ENCODE measurements at regions not wholly inside any gene's neighbourhood (a gene's known extent, or its start where the extent isn't known, plus 50 kb on each side); places are given as distances from the start of the nearest gene placed in this dataset.

GRCh38 chr19:28239270-28239669 is 973.7 kb downstream of the UQCRFS1 start:
- ChIA-PET SMC1A (ENCODE audit: uncharacterized antibody, unreplicated experiment) (interaction anchor here (1.4 to 1.7 kb wide), 2 partner anchors 83 to 88 kb away, joined by 3 to 7 read pairs; no protein-coding TSS in a partner anchor), RAD21 (ENCODE audit: unreplicated experiment) (interaction anchor here (3.9 kb wide), 1 partner anchor 13 kb away, joined by 14 read pairs; no protein-coding TSS in a partner anchor), POLR2A (no interaction called here), CTCF (interaction anchor here (1.0 kb wide), 1 partner anchor 428 kb away, joined by 3 read pairs; no protein-coding TSS in a partner anchor)
- Histone ChIP-seq H3K9me3 (replicated peaks; ENCODE audit: control insufficient read depth, insufficient read depth, low read length) (no peaks in the 10 kb centered on the region; the same call in 2 of the 3 replicates), H3K9ac (ENCODE audit: control insufficient read depth, insufficient read depth, low read length) (no peak overlapping the region), H3K4me3 (no peak overlapping the region), H3K79me2 (ENCODE audit: control insufficient read depth, insufficient read depth, low read length) (no peaks in the 10 kb centered on the region), H3K27ac (ENCODE audit: control insufficient read depth, insufficient read depth) (no peak overlapping the region), H3K4me2 (ENCODE audit: control insufficient read depth, insufficient read depth) (no peak overlapping the region), H3K36me3 (ENCODE audit: control insufficient read depth in 2 of 2, insufficient read depth in 2 of 2, low read length in 1 of 2) (no peaks in the 10 kb centered on the region), H3K4me1 (ENCODE audit: control insufficient read depth, insufficient read depth, low read length) (no peaks in the 10 kb centered on the region), H4K20me1 (ENCODE audit: control insufficient read depth, insufficient read depth) (no peaks in the 10 kb centered on the region), H3K27me3 (replicated peaks in 1 of 2; ENCODE audit: control insufficient read depth in 2 of 2, insufficient read depth in 2 of 2, low read length in 1 of 2) (no peaks in the 10 kb centered on the region), H2AFZ (ENCODE audit: control insufficient read depth, low read depth, low read length) (no peak overlapping the region)
- no peak for ATAC-seq
- no TSS peak for BruUV-seq (replicated peaks)
- TF ChIP-seq SPI1 (IDR thresholded peaks at IDR 0.05; ENCODE audit: borderline replicate concordance, insufficient read depth, low read depth, low read length) (no peak), IKZF1 (conservative IDR thresholded peaks at IDR 0.05) (no peak), MXI1 (IDR thresholded peaks at IDR 0.05; ENCODE audit: low read depth, low read length) (no peak), SMAD1 (IDR thresholded peaks at IDR 0.05; ENCODE audit: low read depth, partially characterized antibody) (no peak)
- no peak for DNase-seq (ENCODE audit: low read depth, low spot score)
- in situ Hi-C loops (cut with MboI) (no loop called here), intact Hi-C loops (cut with micrococcal nuclease; ENCODE audit: unreplicated experiment) (no loop called here)
- WGBS (ENCODE audit: insufficient coverage, insufficient replicate concordance, low lambda C conversion rate, missing lambda C conversion rate), result 64% methylated on average over 5 of the region's 5 CpGs
- no peak for FAIRE-seq

- no TSS peak for BruUV-seq (replicated peaks)
- ChIA-PET CTCF (interaction anchor here (1.0 to 3.6 kb wide), 4 partner anchors 12 to 429 kb away, joined by 3 to 8 read pairs (median 4); no protein-coding TSS in a partner anchor), RAD21 (ENCODE audit: unreplicated experiment) (interaction anchor here (1.0 to 3.9 kb wide), 3 partner anchors 12 to 225 kb away, joined by 3 to 14 read pairs (median 3); no protein-coding TSS in a partner anchor), SMC1A (ENCODE audit: uncharacterized antibody, unreplicated experiment) (interaction anchor here (1.0 to 1.7 kb wide), 8 partner anchors 12 to 225 kb away, joined by 3 to 7 read pairs (median 3); no protein-coding TSS in a partner anchor), POLR2A (interaction anchor here (1.0 kb wide), 1 partner anchor 110 kb away, joined by 3 read pairs; no protein-coding TSS in a partner anchor)
- Histone ChIP-seq H3K4me2 (ENCODE audit: control insufficient read depth, insufficient read depth) (no peak overlapping the region), H2AFZ (ENCODE audit: control insufficient read depth, low read depth, low read length) (no peak overlapping the region), H4K20me1 (ENCODE audit: control insufficient read depth, insufficient read depth) (no peaks in the 10 kb centered on the region), H3K9ac (ENCODE audit: control insufficient read depth, insufficient read depth, low read length) (no peak overlapping the region), H3K27ac (ENCODE audit: control insufficient read depth, insufficient read depth) (no peak overlapping the region), H3K9me3 (replicated peaks; ENCODE audit: control insufficient read depth, insufficient read depth, low read length) (no peaks in the 10 kb centered on the region; the same call in 2 of the 3 replicates), H3K27me3 (replicated peaks in 1 of 2; ENCODE audit: control insufficient read depth in 2 of 2, insufficient read depth in 2 of 2, low read length in 1 of 2) (no peaks in the 10 kb centered on the region), H3K79me2 (ENCODE audit: control insufficient read depth, insufficient read depth, low read length) (no peaks in the 10 kb centered on the region), H3K4me1 (ENCODE audit: control insufficient read depth, insufficient read depth, low read length) (no peaks in the 10 kb centered on the region), H3K36me3 (ENCODE audit: control insufficient read depth in 2 of 2, insufficient read depth in 2 of 2, low read length in 1 of 2) (no peaks in the 10 kb centered on the region), H3K4me3 (no peak overlapping the region)
- intact Hi-C loops (cut with micrococcal nuclease; ENCODE audit: unreplicated experiment), result no loop called here
- in situ Hi-C loops (cut with MboI), result no loop called here
- FAIRE-seq (no peak), ATAC-seq (no peak), DNase-seq (ENCODE audit: low read depth, low spot score) (no peak)
- TF ChIP-seq, protein P1, sequence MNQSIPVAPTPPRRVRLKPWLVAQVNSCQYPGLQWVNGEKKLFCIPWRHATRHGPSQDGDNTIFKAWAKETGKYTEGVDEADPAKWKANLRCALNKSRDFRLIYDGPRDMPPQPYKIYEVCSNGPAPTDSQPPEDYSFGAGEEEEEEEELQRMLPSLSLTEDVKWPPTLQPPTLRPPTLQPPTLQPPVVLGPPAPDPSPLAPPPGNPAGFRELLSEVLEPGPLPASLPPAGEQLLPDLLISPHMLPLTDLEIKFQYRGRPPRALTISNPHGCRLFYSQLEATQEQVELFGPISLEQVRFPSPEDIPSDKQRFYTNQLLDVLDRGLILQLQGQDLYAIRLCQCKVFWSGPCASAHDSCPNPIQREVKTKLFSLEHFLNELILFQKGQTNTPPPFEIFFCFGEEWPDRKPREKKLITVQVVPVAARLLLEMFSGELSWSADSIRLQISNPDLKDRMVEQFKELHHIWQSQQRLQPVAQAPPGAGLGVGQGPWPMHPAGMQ (IDR thresholded peaks at IDR 0.05; ENCODE audit: borderline replicate concordance), result no peak
- TF ChIP-seq IKZF2 (IDR thresholded peaks at IDR 0.05) (no peak), EGR1 (IDR thresholded peaks at IDR 0.05; ENCODE audit: borderline replicate concordance in 1 of 2, low read depth in 2 of 2, low read length in 2 of 2) (no peak), CHD1 (IDR thresholded peaks at IDR 0.05; ENCODE audit: low read depth, low read length) (no peak), TAF1 (IDR thresholded peaks at IDR 0.05; ENCODE audit: borderline replicate concordance, low read depth, low read length) (no peak), ZZZ3 (IDR thresholded peaks at IDR 0.05; ENCODE audit: control insufficient read depth, insufficient read length, low read depth) (no peak)
- TF ChIP-seq, protein P2, sequence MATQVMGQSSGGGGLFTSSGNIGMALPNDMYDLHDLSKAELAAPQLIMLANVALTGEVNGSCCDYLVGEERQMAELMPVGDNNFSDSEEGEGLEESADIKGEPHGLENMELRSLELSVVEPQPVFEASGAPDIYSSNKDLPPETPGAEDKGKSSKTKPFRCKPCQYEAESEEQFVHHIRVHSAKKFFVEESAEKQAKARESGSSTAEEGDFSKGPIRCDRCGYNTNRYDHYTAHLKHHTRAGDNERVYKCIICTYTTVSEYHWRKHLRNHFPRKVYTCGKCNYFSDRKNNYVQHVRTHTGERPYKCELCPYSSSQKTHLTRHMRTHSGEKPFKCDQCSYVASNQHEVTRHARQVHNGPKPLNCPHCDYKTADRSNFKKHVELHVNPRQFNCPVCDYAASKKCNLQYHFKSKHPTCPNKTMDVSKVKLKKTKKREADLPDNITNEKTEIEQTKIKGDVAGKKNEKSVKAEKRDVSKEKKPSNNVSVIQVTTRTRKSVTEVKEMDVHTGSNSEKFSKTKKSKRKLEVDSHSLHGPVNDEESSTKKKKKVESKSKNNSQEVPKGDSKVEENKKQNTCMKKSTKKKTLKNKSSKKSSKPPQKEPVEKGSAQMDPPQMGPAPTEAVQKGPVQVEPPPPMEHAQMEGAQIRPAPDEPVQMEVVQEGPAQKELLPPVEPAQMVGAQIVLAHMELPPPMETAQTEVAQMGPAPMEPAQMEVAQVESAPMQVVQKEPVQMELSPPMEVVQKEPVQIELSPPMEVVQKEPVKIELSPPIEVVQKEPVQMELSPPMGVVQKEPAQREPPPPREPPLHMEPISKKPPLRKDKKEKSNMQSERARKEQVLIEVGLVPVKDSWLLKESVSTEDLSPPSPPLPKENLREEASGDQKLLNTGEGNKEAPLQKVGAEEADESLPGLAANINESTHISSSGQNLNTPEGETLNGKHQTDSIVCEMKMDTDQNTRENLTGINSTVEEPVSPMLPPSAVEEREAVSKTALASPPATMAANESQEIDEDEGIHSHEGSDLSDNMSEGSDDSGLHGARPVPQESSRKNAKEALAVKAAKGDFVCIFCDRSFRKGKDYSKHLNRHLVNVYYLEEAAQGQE (IDR thresholded peaks at IDR 0.05; ENCODE audit: low read depth, low read length), result no peak
Measured at GRCh38 chr19:28238270-28238820, 974.6 kb downstream of the UQCRFS1 start.
